ENCODE measurements at regions not wholly inside any gene's neighbourhood (a gene's known extent, or its start where the extent isn't known, plus 50 kb on each side); places are given as distances from the start of the nearest gene placed in this dataset.
"Not testable (repeated sequence)": the region's sequence is repeated elsewhere in the genome, so short reads cannot be mapped to it uniquely, and the experiment has no call there.

DNA sequence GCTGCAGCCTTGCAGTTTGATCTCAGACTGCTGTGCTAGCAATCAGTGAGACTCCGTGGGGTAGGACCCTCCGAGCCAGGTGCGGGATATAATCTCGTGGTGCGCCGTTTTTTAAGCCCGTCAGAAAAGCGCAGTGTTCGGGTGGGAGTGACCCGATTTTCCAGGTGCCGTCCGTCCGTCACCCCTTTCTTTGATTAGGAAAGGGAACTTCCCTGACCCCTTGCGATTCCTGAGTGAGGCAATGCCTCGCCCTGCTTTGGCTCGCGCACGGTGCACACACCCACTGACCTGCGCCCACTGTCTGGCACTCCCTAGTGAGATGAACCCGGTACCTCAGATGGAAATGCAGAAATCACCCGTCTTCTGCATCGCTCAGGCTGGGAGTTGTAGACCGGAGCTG lies 203.2 kb downstream of the SNCAIP start:
- not testable (repeated sequence) for DNase-seq

DNA sequence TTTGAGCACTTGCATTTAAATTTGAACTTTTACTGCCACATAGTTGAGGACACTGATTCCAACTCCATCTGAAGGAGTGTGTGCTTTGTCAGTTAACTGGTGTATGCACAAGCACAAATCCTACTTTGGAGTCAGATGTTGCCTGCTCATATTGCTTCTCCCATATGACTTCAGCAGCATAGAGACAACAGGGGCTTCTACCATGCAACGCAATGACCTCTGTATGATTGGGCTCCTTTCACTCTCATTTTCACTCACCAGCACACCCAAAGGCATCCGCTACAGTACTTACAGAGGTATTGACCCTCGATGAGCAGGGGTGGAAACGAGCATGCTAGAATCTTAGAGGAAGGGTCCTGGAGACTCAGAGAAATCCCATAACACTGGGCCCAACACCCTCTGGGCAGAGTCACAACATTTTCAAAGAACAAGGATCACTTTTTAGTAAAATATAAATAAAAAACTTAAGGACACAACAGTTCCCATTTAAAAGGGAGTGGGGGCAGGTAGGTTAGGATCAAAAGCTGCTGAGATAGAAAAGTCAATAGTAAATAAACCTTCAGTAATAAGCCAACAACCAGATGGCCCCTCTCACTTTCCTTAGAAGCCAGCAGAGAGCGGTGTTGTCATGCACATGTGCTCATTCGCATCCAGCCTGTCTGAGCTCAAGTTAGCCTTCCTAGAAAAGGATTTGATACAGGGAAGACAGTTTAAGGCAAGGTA lies 203.8 kb downstream of the SNCAIP start:
- DNase-seq = peak; percentile 65 to 81 (median 71)

DNA sequence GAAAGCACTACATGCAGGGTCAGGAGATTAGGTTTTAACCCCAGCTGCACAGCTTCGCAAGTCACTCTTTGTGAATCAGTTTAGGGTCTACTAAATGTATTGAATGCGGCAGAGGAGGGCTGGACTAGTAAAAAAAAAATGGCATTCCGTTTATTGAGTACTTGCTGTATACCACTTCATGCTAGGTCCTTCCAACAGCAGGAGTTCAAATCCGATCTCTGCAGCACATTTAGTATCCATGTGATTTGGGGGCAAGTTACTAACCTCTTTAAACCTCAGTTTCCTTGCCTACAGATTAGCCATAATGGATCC lies 204.4 kb downstream of the SNCAIP start:
- no peak for DNase-seq

DNA sequence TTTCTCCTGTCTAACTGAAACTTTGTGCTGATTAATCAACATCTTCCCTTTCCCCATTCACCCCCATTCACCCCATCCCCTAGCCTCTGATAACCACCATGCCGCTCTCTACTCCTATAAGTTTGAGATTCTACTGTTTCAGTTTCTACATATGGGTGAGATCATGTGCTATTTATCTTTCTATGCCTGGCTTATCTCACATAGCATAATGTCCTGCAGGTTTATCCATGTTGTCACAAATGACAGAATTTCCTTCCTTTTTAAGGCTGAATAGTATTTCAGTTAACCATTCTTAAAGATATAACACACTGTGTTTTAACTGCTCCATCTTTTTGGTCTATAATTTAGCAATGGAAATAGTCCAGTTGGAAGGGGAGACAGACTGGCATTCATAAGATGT lies 205.1 kb downstream of the SNCAIP start:
- DNase-seq = no peak

DNA sequence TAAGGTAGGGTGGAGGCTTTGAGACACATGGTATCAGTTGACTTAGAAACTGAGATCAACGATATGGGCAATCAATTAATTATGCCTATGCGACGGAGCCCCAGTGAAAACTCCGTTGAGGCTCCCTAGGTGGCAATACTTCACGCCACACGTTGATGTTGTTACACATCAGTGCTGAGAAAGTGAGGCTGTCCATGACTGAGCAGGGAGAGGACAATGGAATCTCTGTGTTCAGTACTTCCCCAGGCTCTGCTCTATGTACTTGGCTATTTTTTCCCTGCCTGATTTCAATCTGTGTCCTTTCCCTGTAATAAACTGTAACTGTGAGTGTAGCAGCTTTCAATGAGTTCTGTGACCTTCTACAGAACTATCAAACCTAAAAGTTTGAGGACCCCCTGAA lies 211.7 kb downstream of the SNCAIP start:
- DNase-seq = no peak

DNA sequence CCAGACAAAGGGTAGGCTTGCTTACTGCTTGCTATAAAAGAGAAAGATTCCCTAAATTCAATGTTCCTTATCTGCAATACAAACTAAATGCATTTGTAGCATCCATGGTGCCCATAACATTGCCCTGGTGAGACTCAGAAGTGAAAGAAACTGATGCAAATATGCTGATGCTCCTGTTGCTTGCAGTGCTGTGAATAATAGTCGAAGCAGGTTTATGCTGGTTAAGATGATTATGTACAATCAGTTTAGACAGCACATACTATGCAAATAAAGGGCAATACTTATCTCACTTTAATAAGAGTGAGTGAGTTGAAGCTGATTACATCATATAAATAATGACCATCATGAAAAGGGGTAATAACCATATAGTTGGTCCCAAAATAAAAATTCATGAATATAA lies 215.5 kb downstream of the SNCAIP start:
- no peak for DNase-seq

DNA sequence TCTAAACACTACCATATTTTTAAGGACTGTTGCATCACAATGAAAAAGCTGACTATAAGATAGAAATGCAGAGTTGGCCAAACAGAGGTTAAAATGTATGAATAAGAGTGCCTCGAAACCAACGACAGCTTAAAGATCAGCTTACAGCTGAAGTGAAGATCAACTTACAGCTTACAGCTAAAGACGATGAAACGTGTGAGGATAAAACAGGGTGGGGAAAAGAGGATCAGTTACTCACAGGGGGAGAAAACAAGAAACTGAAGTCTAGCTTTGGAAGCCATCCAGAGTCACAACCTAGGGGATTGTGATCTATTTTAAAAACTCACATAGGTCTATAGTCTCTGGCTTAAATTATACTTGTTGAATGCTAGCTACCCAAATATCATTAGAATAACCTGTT lies 220.0 kb downstream of the SNCAIP start:
- DNase-seq = peak in 2 of 3 donors; percentile 2 to 13

DNA sequence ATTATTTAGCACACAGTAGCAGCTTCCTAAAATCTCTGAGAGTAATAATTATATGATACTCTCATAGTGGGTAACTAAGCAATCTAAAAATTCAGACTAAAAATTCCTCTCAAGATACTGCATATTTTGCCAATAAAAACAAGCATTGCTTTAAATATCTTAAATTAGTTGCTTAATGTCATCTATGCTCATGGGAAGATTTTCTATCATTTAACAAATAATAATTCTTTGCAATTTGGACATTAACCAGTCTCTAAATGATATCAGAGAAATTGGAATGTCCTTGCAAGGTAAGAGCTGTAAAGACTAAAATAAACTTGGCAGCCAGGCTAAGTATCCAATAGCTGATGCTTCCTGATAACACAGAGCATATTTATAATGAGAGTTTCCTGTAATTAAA lies 221.8 kb downstream of the SNCAIP start:
- DNase-seq = no peak

DNA sequence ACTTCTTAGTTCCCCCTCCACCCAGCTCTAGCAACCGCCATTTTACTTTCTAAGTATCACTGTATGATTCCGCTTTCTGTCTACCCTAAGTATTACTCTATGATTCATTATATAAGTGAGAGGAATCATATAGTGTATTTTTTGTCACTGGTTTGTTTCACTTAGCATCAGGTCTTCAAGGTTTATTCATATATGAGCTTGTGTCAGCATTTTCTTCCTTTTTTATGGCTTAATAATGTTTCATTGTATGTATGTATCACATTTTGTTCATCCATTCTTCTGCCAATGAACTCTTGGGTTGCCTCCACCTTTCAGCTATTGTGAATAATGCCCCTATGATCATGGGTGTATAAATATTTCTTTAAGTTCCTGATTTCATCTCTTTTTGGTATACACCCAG lies 222.8 kb downstream of the SNCAIP start:
- no peak for DNase-seq

DNA sequence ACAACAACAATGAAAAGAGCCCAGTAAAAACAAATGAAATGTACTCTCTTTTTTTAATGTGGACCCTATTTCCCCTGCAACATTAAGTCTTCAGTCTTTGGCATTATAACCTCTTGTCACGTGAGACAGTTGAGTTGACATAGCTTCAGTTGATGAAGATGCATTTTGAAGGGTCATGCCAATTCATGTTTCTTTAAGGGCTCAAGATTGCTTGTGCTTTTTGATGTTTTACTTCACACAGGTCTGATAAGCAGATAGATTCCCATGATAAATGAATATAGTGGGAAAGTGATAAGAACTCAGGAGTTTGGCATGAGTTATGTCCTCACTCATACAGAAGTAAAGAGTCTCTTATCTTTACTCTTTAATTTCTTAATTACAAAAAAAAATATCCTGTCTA lies 229.4 kb downstream of the SNCAIP start:
- DNase-seq = no peak

DNA sequence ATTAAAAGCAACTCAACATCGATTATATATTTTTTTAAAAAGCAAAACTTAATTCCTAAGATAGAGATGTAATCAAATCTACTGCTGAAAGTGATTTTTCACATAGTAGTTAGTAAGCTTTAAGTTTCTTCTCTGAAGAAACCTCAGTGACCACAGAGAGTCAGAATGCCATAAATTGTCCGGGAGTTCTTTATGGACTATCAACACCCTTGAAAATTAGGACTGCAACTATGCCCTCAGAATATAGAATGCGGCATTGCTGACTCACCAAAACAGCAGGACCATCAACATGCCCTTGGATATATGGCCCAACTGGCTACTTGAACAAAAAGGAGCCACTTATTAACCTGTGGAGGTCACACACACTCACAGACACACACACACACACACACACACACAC lies 228.9 kb upstream of the SNX2 start:
- DNase-seq = no peak

DNA sequence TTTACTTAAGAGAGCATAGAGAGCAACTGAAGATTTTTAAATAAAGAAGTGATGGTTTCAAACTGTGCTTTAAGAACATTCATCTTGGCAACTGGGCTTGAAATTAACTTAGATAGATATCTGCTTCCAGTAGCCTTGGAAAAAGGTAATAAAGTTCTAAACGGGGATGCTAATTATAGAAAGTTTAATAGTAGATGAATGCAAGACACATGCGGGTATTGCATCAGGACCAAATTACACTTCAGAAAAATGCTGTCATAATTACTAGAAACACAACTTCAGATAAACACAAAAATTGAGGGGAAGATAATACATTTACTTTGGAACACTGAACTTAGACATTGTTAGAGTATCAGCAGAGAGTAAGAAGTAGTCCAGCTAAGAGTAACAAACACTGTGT lies 227.7 kb upstream of the SNX2 start:
- DNase-seq = no peak

DNA sequence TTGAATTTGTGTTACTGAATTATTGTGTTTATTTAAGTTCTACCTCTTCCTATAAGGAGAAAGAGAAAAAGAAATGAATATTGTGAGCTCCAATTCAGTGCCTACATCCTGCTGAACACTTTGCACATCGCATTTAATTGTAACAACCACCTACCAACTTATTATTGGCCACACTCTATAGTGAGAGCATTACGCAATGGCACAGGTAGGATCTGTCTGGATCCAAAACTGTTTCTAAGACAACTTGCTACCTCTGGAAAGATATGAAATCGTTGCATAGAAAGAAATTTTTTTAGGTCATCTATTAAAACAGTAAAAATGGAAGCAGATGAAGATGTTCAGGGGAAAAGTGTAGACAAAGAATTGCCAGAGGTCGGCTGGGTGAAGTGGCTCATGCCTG lies 227.2 kb upstream of the SNX2 start:
- DNase-seq = no peak

DNA sequence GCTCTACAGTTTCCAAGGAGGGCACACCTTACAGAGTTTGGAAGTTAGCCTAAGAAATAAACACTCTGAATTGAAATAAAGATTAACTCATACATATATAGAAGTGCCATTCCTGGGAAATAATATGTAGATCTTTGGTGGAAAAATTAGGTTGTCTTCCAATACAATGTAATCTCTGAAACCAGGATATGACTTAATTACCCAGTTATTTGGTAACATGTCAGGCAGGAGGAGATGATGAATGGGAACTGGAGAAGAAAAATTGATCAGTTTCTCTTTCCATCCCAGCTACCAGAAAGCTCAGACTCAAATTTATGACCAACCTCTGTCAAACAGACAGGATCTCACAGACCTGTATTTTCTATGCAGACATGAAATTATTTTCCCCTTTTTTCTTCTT lies 215.2 kb upstream of the SNX2 start:
- DNase-seq = no peak

DNA sequence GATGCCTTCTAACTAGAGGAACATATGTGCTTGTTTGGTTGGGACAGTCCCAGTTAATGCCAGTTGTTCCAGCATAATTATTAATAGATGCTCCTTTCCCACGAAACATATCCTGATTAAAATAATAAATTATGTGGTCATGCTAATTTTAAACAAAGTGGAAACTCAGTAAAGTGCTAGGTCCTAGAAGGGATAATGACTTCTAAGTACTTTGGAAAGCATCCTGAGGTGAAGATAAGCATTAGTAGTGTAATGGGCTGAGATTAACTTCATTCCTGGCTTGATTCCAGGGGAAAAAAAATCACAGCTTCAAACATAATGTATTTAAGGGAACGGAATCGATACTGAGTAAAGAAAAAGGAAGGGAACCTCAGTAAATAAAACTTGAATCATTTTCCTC lies 213.7 kb upstream of the SNX2 start:
- DNase-seq = no peak

DNA sequence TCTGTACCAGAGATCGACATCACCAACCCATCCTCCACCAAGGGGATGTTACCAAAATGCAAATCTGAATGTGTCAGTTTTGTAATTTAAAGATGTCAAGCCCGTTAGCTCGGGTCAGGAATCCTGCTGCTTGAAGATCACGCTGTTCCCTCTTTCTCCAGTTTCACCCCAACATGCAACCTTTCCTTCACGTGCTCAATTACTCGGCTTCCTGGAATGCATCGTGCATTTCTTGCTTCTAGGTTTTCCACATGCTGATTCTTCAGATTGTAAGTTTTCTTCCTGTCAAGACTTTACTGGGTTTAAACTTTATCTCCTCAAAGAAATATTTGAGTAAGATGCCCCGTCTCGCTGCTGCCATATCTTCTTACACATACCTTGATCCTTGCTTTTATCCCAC lies 209.5 kb upstream of the SNX2 start:
- no peak for DNase-seq

DNA sequence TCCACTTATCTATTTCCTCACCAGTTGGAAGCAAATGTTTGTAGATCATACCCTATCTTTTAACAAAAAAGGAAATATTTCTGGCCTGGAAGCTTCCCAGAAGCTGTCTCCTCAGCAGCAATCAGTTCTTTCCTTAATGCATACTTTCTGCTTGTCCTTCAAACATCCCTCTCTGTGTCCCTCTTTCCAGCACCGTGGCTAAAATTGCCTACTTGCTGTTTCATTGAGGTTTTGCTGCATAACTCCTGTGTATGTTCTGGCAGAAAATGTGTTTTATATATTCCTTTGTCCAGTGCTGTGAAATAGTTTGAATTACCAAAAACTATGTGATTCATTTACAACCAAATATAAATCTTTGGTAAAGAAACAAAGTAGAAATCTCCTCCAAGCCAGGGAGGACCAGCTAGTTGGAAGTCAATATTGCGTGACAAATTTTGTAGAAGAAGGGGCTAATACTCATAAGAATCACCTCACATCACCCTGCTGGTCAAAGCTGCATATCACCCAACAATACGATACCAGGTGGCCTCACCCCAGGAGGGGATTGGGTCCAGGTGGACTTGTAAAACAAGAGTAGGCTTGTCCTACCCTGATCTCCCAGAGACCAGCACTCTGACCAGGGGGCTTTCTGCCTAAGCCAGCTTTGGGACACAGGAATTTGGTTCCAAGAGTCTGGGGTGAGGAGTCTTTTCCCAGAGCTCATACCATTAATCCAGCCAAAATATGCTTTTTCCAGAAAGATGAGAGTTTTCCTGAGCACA lies 198.4 kb upstream of the SNX2 start:
- peak in 1 of 3 donors; percentile 34 for DNase-seq

DNA sequence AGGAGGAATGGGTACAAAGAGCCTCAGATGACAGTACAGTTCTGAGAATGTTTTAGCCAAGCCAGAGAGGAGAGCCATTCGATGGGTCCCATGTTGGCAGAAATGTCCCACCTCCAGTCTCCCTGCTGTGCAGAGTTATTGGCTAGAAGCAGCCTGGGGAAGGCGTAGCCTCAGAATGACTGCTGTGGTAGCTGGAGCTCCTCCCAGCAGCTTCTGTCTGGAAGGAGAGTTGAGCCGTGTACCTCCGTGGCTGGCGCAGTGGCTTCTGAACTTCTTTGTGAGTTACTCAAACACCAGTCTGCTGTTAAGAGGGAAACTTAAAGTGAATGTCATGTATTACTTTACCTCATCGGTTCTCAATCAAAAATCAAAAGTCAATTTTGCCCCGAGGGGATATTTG lies 193.3 kb upstream of the SNX2 start:
- DNase-seq = no peak

DNA sequence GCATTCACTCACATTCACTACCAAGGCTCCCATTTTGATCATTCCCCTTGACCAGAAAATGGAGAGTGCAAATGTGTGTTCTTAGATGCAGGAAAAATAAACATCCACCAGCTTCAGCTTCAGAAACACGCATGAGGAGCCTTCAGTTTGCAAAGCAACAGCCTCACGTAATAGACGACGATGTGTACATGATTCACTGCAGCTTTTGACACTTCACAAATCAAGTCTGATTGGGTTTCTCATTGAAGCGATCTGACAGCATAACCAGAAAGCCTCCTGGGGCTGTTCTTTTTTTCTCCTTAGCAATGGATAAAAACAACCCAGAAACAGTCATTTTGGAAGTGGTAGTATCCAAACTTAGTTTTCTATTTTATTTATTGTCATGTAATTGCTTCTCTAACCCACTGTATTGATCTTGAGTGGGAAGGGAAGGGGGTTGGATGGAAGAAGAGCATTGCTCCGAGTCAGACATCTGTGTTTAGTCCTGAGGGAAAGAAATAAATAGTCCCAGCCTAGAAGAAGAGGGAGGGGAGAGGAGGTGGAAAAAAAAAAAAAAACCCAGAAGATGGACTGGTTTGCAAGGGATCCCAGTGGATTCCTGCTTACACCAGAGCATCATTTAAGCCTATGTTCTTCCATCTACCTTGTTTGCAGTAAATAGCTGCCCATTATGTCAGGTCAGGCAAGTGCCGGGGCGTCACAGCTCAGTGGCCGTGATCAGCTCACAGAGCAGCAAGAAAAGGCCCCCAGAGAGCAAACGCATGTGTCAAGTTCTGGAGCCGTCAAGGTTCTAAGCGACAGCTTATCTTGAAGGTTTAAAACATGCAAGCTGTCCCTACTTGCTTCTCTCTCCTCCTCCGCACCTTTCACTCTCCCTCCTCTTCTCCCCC lies 190.2 kb upstream of the SNX2 start:
- peak in 2 of 3 donors; percentile 20 to 32 for DNase-seq

DNA sequence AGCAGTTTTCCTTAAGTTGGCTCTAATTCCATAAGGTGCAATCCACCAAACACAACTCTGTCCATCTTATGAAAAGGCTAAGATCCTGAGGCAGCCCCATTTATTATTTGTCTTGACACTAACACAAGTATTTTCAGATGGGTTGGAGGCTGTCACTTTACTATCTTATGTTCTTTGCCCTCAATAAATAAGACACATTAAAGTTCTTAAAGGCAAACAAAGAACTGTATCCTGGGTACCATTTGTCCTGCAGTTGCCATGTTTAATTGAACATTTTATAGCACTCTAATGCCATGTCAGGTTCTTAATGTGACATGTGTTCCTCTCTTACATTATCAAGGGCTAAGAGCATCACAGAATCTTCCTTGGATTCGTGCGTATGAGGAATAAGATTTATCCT lies 189.5 kb upstream of the SNX2 start:
- DNase-seq = no peak

DNA sequence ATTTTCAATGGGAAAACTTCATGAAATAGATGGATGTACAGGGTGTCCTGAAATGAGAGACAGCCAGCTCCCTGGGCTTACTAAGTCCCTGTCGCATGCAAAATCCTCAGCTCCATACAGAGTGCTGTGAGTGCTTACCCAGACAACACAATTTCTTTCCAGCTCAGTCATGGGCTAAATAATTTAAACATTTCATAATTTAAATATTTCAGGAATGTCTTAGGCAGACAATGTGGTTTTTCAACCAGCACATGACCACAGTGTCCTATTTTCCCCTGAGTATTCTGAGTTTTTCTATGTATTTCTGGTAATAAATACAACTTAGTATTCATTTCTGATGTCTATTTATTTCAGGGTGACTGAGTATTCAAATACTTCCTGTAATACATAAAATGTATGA lies 188.5 kb upstream of the SNX2 start:
- DNase-seq = peak in 1 of 3 donors; percentile 58

DNA sequence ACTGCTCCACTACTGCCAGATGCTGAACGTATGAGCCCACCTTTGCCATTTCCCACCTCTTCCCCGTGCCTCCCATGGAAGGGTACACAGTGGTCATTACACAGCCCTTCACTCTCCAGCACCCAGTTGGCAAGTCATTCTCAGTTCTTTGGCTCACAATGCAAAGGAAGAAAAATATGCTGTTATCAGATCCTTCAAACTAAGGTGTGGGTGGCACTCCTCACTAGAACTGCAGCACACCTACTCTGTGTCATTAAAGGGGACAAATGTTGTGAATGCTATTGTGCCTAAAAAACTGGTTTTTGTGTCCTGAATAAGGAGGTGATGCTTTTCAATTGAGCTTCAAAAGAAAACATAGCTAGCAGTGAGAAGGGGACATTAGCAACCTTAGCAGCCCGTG lies 183.1 kb upstream of the SNX2 start:
- DNase-seq = no peak

DNA sequence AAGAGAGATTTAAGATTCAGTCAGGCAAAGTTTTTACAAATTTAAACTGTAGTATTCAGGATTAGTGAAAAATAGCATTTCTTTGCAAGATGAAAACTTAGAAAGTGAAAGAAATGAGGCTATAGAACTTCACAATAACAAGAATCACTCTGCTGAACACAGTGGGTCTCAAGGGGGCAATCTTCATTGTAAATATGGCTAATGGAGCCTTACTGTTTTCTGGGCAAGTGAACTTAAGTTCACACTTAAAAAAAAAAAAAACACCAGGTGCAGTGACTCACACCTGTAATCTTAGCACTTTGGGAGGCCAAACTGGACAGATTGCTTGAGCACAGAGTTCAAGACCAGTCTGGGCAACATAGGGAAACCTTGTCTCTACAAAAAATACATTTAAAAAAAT lies 175.9 kb upstream of the SNX2 start:
- DNase-seq = no peak

Measured in muscle of back (tissue), 3 donors.